ENCODE measurements at regions not wholly inside any gene's neighbourhood (a gene's known extent, or its start where the extent isn't known, plus 50 kb on each side); places are given as distances from the start of the nearest gene placed in this dataset.

GRCh38 chr10:4167216-4167615, 382.2 kb upstream of the KLF6 start:
- no peak for TF ChIP-seq CTCF (IDR thresholded peaks at IDR 0.05; ENCODE audit: low read depth, low read length)
- TF ChIP-seq POLR2A (IDR thresholded peaks at IDR 0.05; ENCODE audit: extremely low read depth, insufficient read length), result no peak
- TF ChIP-seq, protein P1, sequence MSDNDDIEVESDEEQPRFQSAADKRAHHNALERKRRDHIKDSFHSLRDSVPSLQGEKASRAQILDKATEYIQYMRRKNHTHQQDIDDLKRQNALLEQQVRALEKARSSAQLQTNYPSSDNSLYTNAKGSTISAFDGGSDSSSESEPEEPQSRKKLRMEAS (IDR thresholded peaks at IDR 0.05; ENCODE audit: low read depth, low read length), result no peak
- no peak for TF ChIP-seq MYC (IDR thresholded peaks at IDR 0.05; ENCODE audit: low read depth, low read length)

Data from NB4 (cell line).